Inflammatory macrophage treated with lipopolysaccharide for 4 hours (primary cell): ENCODE measurements at regions not wholly inside any gene's neighbourhood (a gene's known extent, or its start where the extent isn't known, plus 50 kb on each side); places are given as distances from the start of the nearest gene placed in this dataset.
A peak's percentile ranks its signal among the peaks of the same experiment; 100 is the strongest.
"Not testable (repeated sequence)": the region's sequence is repeated elsewhere in the genome, so short reads cannot be mapped to it uniquely, and the experiment has no call there.

Experiments used
- DNase-seq: peaks from one replicate; pipeline ENCODE4 v3.0.0-alpha.2; 2020

- no peak for DNase-seq
These were observed 66.8 kb upstream of the CHST15 start for GRCh38 chr10:124160176-124160575.

DNA sequence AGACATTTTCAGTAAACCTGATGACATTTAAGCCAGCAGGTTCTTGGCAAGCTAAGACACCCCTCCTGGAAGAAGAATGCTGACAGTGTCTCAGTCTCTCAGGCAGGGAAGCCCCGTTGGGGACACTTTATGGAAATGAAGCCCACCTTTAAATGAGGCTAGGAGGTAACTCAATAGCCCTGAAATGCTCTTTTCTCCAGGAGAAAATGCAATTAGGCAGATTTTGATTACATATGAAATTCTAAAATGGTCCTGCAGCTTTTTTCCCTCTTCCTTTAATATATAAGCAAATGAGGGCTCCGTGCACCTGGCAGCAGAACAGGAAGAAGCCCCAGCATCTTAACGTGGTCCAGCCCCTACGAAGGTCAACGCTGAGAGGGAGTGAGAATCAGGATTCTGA is 65.8 kb upstream of the CHST15 start:
- DNase-seq = no peak

GRCh38 chr10:124158592-124158991 is 65.2 kb upstream of the CHST15 start:
- DNase-seq = no peak

- DNase-seq = no peak
These were observed 63.9 kb upstream of the CHST15 start for GRCh38 chr10:124157271-124157681.

DNA sequence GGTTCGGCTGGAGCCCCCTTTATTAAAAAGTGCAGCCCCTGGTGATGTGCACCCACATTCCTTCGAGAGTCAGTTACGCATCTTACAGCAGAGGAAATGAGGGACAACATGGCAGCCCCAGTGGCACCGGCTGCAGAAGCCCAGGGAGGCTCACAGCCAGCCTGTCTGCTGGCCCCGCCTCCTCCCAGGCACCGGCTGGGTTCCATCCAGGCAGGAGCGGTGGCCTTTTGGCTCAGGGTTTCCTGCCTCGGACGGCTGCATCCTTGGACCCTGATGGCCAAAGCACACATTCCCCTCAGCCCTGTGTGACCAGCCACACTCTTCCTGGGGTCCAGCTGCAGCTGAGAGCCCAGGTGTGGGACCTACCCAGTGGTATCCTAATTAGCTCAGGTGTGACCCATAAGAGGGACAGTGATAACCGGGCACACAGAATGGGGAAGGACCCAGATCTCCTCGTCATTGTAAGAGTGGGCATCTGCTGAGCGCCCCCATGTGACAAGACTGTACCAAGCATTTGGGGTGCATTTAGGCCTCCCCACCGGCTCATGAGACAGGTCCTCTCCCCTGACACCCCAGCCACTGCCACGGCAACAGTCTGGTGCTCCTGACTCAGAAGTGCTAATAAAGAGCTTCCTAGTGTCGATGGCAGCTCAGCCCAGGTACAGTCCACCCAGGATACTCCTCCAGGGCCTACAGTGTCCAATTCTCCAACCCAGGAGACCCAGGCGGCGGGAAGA is 63.3 kb upstream of the CHST15 start:
- DNase-seq = peak; percentile 23

DNA sequence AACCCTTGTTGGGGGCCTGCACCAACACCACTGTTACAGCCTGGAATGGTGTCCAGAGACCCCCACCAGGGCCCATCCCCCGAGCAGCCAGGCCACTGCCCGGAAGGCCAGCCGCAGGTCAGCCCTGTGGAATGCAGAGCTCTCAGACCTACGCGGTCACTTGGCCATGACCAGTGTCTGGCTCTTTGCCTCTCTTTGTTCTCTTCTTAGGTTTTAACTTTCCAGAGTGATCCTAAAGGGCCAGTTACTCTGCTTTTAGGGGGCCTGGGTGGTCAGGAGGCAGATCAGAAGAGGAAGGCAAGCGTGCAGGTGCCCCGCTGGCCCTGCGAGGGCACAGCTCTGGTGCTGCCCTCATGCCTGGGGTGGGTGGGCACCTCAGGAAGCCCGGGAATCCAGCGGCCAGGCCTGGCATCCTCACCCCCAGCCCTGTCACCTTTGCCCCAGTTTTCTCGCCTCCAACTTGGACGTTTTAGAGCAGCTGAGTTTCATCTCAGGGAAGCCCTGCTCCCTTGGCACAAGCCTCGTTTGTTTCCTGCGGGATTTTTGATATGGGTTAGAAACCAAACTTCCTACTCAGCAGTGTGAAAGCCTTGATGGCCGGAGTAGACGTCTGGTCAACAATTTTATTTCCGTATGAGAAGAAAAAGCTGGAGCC is 62.5 kb upstream of the CHST15 start:
- DNase-seq = no peak

DNA sequence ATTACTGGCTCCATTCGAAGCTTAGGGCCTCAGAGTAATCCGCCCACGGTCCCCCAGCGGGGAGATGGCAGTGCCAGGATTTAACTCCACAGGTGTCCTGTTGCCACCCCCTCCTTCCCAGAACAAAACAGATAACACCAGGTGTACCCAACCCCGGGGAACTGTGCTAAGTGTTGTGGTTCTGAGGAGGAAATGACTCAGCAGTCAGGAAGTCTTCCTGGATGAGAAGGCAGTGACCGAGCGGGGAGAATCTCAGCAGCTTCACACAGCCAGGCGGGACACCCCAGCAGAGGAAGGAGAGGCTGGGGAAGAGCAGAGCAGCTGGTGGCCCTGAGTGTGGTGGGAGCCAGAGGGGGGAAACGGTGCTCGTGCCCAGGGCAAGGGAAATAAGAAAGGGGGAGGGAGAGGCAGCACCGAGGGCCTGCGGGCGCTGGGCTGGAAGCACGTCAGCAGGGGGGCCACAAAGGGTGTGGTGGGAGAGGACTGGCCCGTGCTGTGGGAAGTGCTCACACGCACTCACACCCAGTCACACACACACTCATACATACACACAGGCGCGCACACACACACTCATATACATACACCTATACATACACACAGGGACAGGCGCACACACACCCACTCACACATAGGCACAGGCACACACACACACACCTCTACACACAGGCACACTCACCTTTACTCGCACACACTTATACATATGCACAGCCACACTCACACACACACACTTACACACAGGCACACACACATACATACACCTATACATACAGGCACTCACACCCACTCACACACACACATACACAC is 59.8 kb upstream of the CHST15 start:
- DNase-seq = peak; percentile 65

GRCh38 chr10:124152139-124153022 is 59.0 kb upstream of the CHST15 start:
- DNase-seq = peak; percentile 36

GRCh38 chr10:124151466-124152095 is 58.2 kb upstream of the CHST15 start:
- no peak for DNase-seq

DNA sequence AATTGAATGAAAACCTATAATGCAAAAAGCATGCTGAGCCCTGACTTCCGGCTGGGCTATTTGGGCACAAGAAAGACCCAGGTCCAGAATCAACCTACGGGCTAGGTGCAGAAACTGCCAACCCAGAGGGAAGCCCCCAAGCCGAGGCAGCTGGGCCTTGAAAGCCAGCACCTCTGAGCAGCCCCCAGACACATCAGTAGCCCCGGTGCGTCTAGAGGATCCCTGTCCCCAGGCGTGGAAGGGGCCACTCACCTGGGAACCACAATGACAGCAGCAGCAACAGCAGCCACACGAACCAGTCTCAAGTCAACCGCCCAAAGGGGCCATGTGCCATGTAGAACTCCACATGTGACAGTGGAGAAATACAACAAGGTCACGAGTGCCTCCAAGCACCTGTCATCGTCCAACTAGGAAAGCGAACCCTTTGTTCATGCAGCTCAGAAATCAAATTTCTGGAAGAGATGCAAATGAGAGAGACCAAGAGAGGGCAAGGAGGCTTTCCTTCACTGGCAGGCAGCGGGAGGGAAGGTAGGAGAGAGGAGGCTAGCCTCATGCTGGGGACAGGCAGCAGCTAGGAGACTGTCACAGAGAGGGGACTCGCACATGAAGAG is 57.5 kb upstream of the CHST15 start:
- DNase-seq = no peak

- DNase-seq = no peak
These were observed 56.9 kb upstream of the CHST15 start for GRCh38 chr10:124150189-124150806.

DNA sequence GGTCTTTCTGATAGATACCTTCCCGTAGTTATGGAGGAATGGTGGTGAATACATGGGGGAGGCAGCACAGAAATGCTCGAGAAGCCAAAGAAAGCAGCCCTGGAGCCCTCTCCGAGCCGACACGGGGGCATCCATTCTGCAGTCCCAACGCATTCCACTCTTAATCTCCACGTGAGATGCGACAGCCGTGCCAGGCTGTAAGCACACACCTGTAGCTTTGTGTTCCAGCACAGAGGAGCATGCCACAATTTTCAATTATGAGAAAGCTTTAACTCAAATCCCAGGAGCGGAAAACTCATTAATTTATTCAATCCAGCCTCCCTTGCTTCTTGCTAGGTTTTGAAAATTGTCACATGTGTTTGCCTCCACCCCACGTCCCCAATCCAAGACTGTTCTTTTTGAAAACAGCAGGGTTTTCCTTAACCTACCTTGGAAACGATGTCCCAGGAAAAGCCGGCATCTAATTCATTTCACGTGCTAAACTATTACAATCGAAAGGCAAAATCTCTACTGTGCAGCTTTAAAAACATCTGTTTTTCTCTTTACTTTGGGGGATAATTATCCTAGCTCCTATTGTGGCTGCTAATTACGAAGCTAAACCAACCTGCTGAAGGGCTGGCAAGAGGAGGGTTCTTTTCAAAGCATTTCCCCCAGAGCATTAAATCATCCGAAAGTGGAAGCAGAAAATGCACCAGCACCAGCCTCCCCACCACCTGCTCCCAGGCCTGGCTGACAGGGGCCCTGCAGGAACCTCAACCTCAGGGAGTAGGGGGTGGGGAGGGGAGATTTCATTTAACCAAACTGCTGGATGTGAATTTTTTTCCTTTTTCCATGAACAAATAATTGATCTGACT is 56.0 kb upstream of the CHST15 start:
- no peak for DNase-seq

GRCh38 chr10:124148509-124149188 is 55.3 kb upstream of the CHST15 start:
- DNase-seq = not testable (repeated sequence)

GRCh38 chr10:124146483-124146882 is 53.1 kb upstream of the CHST15 start:
- no peak for DNase-seq

GRCh38 chr10:124145109-124145870 is 51.9 kb upstream of the CHST15 start:
- peak; percentile 97 for DNase-seq

DNA sequence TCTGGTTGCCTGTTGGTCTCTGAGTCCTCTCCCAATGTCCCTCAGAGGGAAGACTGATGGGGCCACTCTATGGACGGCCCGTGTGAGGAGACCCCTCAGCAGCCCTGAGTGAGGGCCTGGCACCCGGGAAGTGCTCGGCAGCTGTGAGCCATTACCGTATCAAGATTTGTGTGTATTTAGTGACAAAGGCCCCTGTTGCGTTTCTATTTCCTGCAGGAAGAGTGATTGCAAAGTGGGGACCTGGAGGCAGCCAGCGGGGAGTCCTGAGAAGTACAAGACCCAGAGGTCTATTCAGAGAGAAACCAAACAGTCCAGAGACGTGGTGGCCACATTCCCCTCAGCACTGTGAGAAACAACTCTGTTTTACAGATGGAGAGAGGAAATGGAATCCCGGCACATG is 51.1 kb upstream of the CHST15 start:
- peak; percentile 25 for DNase-seq

DNA sequence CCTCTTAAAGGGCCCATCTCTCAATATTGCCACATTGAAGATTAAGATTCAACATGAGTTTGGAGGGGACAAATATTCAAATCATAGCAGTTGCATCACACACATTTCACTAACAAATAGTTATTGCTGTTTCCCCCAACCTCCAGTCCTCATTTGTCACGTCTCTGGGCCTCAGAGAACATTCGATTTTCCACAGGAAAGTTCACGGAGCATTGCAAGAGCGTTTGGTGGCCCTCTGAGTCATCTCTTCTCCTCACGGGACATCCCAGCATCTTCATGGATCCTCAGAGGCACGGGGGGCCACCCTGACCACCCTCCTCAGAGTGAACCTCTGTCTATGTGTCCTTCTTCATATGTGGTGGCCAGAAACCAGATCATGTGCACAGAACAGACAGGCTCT is 50.3 kb upstream of the CHST15 start:
- no peak for DNase-seq
